ENCODE measurements at regions not wholly inside any gene's neighbourhood (a gene's known extent, or its start where the extent isn't known, plus 50 kb on each side); places are given as distances from the start of the nearest gene placed in this dataset.

DNA sequence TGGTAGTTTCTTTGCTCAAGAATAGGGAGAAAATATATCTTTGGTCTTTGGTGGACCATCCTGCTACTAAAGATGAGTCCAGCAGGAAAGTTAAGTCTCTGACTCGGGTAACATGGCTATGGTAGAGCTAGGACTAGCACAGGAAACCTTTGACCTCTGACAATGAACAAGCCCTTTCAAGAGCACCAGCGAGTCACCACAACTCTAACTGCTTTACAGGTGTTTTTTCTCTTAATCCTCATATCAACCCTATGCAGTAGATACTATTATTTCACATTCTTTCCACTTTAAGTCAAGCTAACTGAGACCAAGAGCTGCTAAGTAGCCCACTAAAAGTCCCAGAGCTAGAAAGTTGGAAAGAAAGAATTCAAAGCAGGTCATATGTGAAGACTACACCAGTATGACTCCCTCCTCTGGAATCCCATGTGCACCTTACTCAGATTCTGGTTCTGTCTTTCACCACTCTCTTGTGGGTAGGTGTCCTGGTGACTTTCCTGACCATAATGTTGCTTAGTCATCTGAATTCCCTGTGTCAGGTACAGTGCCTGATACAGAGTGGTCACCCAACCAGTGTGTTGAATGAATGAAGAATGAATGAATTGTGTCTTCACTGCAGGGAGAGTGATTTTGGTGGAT, 53.8 kb upstream of the ME3 start:
- no peak for DNase-seq

DNA sequence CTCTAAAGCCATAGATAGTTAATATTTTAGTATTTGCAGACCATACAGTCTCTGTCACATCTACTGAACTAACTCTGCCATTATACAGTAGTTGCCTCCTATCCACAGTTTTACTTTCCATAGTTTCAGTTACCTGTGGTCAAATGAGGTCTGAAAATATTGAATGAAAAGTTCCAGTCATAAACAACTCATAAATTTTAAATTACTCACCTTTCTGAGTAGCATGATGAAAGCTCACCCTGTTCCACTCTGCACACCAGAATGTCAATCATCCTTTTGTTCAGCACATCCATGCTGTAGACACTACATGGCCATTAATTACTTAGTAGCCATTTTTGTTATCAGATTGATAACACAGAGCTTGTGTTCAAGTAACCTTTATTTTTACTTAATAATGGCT, 51.7 kb upstream of the ME3 start:
- no peak for DNase-seq

DNA sequence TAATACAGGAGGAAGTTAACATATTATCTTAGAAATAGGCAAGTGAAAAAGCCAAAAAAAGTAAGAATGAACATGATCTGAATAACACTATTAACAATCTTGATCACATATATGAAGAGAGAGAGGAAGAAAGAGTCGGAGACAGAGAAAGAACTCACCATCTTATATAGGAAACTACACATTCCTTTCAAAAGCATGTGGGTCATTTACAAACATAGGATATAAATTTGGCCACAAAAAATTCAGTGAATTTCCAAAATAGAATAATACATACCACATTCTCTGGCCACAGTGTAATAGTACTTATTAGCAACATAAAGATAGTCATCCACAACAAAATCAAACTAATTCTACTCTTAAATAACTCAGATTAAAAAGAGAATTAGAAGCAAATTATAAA, 50.9 kb upstream of the ME3 start:
- no peak for DNase-seq

DNA sequence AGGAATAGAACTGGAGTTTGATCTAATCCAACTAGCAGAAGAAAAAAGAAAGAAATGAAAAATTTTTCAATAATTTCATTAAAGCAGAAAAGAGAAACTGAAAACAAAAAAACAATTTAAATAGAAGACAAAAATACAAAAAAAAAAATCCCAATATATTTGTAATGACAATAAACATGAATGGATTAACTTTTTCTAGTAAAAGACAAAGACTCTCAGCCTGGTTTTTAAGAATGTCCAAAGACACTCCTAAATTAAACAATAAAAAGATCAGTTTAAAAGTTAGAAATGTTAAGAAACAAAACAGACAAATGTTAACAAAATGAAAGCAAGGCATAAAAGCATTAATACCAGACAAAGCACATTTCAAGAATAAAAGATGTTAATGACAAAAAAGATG, 50.3 kb upstream of the ME3 start:
- no peak for DNase-seq

Measured in NCI-H2227 treated with DMSO at 0.1 percent for 48 hours (cell line).